SU-DHL-6 (cell line): ENCODE measurements at regions not wholly inside any gene's neighbourhood (a gene's known extent, or its start where the extent isn't known, plus 50 kb on each side); places are given as distances from the start of the nearest gene placed in this dataset.

Source experiments
- EZH2phosphoT487 ChIP-seq: fragments of 200-600 bp; sonication (generic), shearing (Covaris generic); conservative IDR thresholded peaks from 2 replicates; pipeline ENCODE4 v1.6.1; 2018; ENCODE audit warnings: mild to moderate bottlenecking, antibody characterized with exemption, low read length, moderate library complexity, mixed read lengths
- TF ChIP-seq, protein P1 (sequence below): fragments of 200-600 bp; sonication (generic); IDR thresholded peaks from one replicate; pipeline ENCODE4 v1.5.1; 2017; ENCODE audit warnings: antibody characterized with exemption, mild to moderate bottlenecking, low read length, moderate library complexity; ENCODE audit not compliant: insufficient read depth, poor library complexity, severe bottlenecking

DNA sequence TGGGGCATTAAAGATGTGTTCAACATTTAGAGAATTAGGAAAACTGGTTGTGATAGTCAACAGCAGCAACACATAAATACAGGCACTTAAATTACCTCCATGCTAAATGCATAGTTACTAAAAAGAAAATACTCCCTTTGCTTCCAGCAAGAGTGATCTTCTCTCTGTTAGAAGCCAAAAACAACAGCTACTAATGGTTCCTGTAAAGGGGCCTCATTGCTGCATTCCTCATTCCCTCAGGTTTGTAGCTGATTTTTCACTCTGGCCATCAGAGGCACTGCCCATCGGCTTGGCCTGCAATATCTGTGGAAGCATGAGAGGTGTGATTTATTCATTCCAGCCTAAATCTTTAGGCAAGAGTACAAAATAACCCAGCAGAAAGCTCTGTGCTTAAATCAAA, 466.0 kb upstream of the ADAMTS16 start:
- TF ChIP-seq, protein P1, sequence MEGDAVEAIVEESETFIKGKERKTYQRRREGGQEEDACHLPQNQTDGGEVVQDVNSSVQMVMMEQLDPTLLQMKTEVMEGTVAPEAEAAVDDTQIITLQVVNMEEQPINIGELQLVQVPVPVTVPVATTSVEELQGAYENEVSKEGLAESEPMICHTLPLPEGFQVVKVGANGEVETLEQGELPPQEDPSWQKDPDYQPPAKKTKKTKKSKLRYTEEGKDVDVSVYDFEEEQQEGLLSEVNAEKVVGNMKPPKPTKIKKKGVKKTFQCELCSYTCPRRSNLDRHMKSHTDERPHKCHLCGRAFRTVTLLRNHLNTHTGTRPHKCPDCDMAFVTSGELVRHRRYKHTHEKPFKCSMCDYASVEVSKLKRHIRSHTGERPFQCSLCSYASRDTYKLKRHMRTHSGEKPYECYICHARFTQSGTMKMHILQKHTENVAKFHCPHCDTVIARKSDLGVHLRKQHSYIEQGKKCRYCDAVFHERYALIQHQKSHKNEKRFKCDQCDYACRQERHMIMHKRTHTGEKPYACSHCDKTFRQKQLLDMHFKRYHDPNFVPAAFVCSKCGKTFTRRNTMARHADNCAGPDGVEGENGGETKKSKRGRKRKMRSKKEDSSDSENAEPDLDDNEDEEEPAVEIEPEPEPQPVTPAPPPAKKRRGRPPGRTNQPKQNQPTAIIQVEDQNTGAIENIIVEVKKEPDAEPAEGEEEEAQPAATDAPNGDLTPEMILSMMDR = no peak
- TF ChIP-seq EZH2phosphoT487 = no peak
